ENCODE measurements at regions not wholly inside any gene's neighbourhood (a gene's known extent, or its start where the extent isn't known, plus 50 kb on each side); places are given as distances from the start of the nearest gene placed in this dataset.

GRCh38 chr7:69126896-69127479 is 471.3 kb upstream of the AUTS2 start:
- H3K4me3 ChIP-seq (ENCODE audit: low read depth, low read length): no peak overlapping the region
- TF ChIP-seq CTCF (IDR thresholded peaks at IDR 0.05; ENCODE audit: insufficient read depth, low read length, missing control alignments): no peak
- DNase-seq (ENCODE audit: low read depth, low spot score): no peak
- CTCF ChIA-PET: no interaction called here
- POLR2A ChIA-PET: no interaction called here

DNA sequence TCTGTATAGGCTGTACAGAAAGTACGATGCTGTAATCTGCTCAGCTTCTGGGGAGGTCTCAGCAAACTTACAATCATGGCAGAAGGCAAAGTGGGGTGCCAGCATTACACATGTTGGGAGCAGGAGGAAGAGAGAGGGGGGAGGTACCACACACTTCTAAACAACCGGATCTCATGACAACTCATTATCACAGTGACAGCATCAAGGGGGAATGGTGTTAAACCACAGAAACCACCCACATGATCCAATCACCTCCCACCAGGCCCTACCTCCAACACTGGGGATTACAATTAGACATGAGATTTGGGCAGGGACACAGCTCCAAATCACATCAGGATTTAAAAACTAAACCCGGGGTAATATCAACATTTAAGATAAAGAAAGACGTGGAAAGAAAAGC is 468.8 kb upstream of the AUTS2 start:
- POLR2A ChIA-PET: no interaction called here
- CTCF ChIA-PET: no interaction called here
- no peak for DNase-seq (ENCODE audit: low read depth, low spot score)
- H3K4me3 ChIP-seq (ENCODE audit: low read depth, low read length): no peak overlapping the region
- no peak for TF ChIP-seq CTCF (IDR thresholded peaks at IDR 0.05; ENCODE audit: insufficient read depth, low read length, missing control alignments)

GRCh38 chr7:69129951-69130350 is 468.3 kb upstream of the AUTS2 start:
- ChIA-PET POLR2A (no interaction called here), CTCF (no interaction called here)
- no peak for DNase-seq (ENCODE audit: low read depth, low spot score)
- H3K4me3 ChIP-seq (ENCODE audit: low read depth, low read length): no peak overlapping the region
- TF ChIP-seq CTCF (IDR thresholded peaks at IDR 0.05; ENCODE audit: insufficient read depth, low read length, missing control alignments): no peak

GRCh38 chr7:69130396-69130795 is 467.9 kb upstream of the AUTS2 start:
- no peak for TF ChIP-seq CTCF (IDR thresholded peaks at IDR 0.05; ENCODE audit: insufficient read depth, low read length, missing control alignments)
- DNase-seq (ENCODE audit: low read depth, low spot score): no peak
- CTCF ChIA-PET: no interaction called here
- no peak overlapping the region for H3K4me3 ChIP-seq (ENCODE audit: low read depth, low read length)
- POLR2A ChIA-PET: no interaction called here

- H3K4me3 ChIP-seq (ENCODE audit: low read depth, low read length): no peak overlapping the region
- CTCF ChIA-PET: no interaction called here
- POLR2A ChIA-PET: no interaction called here
- TF ChIP-seq CTCF (IDR thresholded peaks at IDR 0.05; ENCODE audit: insufficient read depth, low read length, missing control alignments): no peak
- no peak for DNase-seq (ENCODE audit: low read depth, low spot score)
Measured at GRCh38 chr7:69134316-69134715, 464.0 kb upstream of the AUTS2 start.

DNA sequence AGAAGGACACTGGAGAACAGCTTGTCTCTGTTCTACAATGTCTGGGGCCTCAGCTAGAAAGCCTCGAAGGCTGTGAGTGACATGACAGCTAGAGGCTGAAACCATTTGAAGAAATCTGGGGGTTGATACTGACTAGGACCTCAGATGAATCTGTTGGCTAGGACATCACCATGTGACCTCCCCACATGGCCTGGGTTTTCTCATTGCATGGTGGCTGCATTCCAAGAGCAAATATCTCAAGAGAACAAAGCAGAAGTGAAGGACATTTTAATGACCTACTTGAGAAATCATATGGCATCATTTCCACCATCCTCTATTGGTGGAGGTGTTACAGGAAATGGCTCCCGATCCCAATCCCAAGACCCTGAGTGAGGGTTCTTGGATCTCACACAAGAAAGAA is 450.6 kb upstream of the AUTS2 start:
- no peak overlapping the region for H3K4me3 ChIP-seq (ENCODE audit: low read depth, low read length)
- DNase-seq (ENCODE audit: low read depth, low spot score): no peak
- CTCF ChIA-PET: no interaction called here
- POLR2A ChIA-PET: no interaction called here
- no peak for TF ChIP-seq CTCF (IDR thresholded peaks at IDR 0.05; ENCODE audit: insufficient read depth, low read length, missing control alignments)
